ENCODE measurements at regions not wholly inside any gene's neighbourhood (a gene's known extent, or its start where the extent isn't known, plus 50 kb on each side); places are given as distances from the start of the nearest gene placed in this dataset.

GRCh38 chr4:156628858-156629257, 342.7 kb downstream of the PDGFC start:
- TF ChIP-seq, protein P1, sequence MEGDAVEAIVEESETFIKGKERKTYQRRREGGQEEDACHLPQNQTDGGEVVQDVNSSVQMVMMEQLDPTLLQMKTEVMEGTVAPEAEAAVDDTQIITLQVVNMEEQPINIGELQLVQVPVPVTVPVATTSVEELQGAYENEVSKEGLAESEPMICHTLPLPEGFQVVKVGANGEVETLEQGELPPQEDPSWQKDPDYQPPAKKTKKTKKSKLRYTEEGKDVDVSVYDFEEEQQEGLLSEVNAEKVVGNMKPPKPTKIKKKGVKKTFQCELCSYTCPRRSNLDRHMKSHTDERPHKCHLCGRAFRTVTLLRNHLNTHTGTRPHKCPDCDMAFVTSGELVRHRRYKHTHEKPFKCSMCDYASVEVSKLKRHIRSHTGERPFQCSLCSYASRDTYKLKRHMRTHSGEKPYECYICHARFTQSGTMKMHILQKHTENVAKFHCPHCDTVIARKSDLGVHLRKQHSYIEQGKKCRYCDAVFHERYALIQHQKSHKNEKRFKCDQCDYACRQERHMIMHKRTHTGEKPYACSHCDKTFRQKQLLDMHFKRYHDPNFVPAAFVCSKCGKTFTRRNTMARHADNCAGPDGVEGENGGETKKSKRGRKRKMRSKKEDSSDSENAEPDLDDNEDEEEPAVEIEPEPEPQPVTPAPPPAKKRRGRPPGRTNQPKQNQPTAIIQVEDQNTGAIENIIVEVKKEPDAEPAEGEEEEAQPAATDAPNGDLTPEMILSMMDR (conservative IDR thresholded peaks at IDR 0.05), result no peak
- TF ChIP-seq EZH2 (IDR thresholded peaks at IDR 0.05; ENCODE audit: low read depth), result no peak
